ENCODE measurements at regions not wholly inside any gene's neighbourhood (a gene's known extent, or its start where the extent isn't known, plus 50 kb on each side); places are given as distances from the start of the nearest gene placed in this dataset.

- Histone ChIP-seq H3K36me3 (replicated peaks in 1 of 2; ENCODE audit: control insufficient read depth in 1 of 2, insufficient read depth in 2 of 2, low read length in 2 of 2) (no peaks in the 10 kb centered on the region), H3K79me2 (ENCODE audit: insufficient read depth, low read length) (no peaks in the 10 kb centered on the region), H3K27me3 (ENCODE audit: control insufficient read depth in 1 of 2, insufficient read depth in 2 of 2, low read length in 2 of 2) (no peaks in the 10 kb centered on the region), H3K4me3 (replicated peaks in 1 of 3; ENCODE audit: insufficient read depth in 1 of 3, low read depth in 2 of 3, low read length in 3 of 3) (no peak overlapping the region), H2AFZ (ENCODE audit: low read length) (no peak overlapping the region), H4K20me1 (ENCODE audit: insufficient read depth, low read length) (no peaks in the 10 kb centered on the region), H3K4me2 (ENCODE audit: low read depth, low read length) (no peak overlapping the region), H3K9ac (ENCODE audit: insufficient read depth, low read depth, low read length) (no peak overlapping the region), H3K27ac (ENCODE audit: extremely low read length, insufficient read depth, low read length) (no peak overlapping the region), H3K9me3 (ENCODE audit: low read length) (no peaks in the 10 kb centered on the region), H3K4me1 (ENCODE audit: insufficient read depth, low read length) (no peaks in the 10 kb centered on the region)
- ChIA-PET CTCF (ENCODE audit: low intra/inter-chr PET ratio, low total read pairs) (no interaction called here), POLR2A (no interaction called here)
- WGBS (ENCODE audit: low lambda C conversion rate): 0% methylated on average over 1 of the region's 1 CpG
- DNase-seq (ENCODE audit: low spot score): no peak
- TF ChIP-seq ZNF263 (CRISPR knock-in tag; IDR thresholded peaks at IDR 0.05) (no peak), KDM5A (IDR thresholded peaks at IDR 0.05; ENCODE audit: borderline replicate concordance, low read length) (no peak), SP140L (CRISPR knock-in tag; IDR thresholded peaks at IDR 0.05; ENCODE audit: borderline replicate concordance) (no peak), CBX5 (CRISPR knock-in tag; IDR thresholded peaks at IDR 0.05; ENCODE audit: borderline replicate concordance) (no peak), ZNF251 (CRISPR knock-in tag; IDR thresholded peaks at IDR 0.05) (no peak), FOSL1 (CRISPR knock-in tag; IDR thresholded peaks at IDR 0.05; ENCODE audit: borderline replicate concordance) (no peak), ZNF383 (CRISPR knock-in tag; IDR thresholded peaks at IDR 0.05; ENCODE audit: borderline replicate concordance) (no peak), PRMT3 (CRISPR knock-in tag; IDR thresholded peaks at IDR 0.05; ENCODE audit: borderline replicate concordance, low read depth) (no peak), ZNF839 (CRISPR knock-in tag; IDR thresholded peaks at IDR 0.05; ENCODE audit: borderline replicate concordance) (no peak), SAFB2 (CRISPR knock-in tag; IDR thresholded peaks at IDR 0.05; ENCODE audit: borderline replicate concordance, low read depth) (no peak), MED13 (CRISPR knock-in tag; IDR thresholded peaks at IDR 0.05) (no peak), NCOA1 (CRISPR knock-in tag; IDR thresholded peaks at IDR 0.05) (no peak), GABPB1 (CRISPR knock-in tag; IDR thresholded peaks at IDR 0.05) (no peak), IKZF5 (CRISPR knock-in tag; IDR thresholded peaks at IDR 0.05) (no peak), FOXA3 (CRISPR knock-in tag; IDR thresholded peaks at IDR 0.05) (no peak)
- TF ChIP-seq, protein P1, sequence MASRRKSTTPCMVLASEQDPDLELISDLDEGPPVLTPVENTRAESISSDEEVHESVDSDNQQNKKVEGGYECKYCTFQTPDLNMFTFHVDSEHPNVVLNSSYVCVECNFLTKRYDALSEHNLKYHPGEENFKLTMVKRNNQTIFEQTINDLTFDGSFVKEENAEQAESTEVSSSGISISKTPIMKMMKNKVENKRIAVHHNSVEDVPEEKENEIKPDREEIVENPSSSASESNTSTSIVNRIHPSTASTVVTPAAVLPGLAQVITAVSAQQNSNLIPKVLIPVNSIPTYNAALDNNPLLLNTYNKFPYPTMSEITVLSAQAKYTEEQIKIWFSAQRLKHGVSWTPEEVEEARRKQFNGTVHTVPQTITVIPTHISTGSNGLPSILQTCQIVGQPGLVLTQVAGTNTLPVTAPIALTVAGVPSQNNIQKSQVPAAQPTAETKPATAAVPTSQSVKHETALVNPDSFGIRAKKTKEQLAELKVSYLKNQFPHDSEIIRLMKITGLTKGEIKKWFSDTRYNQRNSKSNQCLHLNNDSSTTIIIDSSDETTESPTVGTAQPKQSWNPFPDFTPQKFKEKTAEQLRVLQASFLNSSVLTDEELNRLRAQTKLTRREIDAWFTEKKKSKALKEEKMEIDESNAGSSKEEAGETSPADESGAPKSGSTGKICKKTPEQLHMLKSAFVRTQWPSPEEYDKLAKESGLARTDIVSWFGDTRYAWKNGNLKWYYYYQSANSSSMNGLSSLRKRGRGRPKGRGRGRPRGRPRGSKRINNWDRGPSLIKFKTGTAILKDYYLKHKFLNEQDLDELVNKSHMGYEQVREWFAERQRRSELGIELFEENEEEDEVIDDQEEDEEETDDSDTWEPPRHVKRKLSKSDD (CRISPR knock-in tag; IDR thresholded peaks at IDR 0.05; ENCODE audit: low read depth): no peak
- TF ChIP-seq, protein P2, sequence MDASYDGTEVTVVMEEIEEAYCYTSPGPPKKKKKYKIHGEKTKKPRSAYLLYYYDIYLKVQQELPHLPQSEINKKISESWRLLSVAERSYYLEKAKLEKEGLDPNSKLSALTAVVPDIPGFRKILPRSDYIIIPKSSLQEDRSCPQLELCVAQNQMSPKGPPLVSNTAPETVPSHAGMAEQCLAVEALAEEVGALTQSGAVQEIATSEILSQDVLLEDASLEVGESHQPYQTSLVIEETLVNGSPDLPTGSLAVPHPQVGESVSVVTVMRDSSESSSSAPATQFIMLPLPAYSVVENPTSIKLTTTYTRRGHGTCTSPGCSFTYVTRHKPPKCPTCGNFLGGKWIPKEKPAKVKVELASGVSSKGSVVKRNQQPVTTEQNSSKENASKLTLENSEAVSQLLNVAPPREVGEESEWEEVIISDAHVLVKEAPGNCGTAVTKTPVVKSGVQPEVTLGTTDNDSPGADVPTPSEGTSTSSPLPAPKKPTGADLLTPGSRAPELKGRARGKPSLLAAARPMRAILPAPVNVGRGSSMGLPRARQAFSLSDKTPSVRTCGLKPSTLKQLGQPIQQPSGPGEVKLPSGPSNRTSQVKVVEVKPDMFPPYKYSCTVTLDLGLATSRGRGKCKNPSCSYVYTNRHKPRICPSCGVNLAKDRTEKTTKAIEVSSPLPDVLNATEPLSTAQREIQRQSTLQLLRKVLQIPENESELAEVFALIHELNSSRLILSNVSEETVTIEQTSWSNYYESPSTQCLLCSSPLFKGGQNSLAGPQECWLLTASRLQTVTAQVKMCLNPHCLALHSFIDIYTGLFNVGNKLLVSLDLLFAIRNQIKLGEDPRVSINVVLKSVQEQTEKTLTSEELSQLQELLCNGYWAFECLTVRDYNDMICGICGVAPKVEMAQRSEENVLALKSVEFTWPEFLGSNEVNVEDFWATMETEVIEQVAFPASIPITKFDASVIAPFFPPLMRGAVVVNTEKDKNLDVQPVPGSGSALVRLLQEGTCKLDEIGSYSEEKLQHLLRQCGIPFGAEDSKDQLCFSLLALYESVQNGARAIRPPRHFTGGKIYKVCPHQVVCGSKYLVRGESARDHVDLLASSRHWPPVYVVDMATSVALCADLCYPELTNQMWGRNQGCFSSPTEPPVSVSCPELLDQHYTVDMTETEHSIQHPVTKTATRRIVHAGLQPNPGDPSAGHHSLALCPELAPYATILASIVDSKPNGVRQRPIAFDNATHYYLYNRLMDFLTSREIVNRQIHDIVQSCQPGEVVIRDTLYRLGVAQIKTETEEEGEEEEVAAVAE (CRISPR knock-in tag; IDR thresholded peaks at IDR 0.05; ENCODE audit: borderline replicate concordance): no peak
- FAIRE-seq: no peak
- in situ Hi-C loops (cut with HindIII; ENCODE audit: extremely low pct_ligation_motif_present, low pct_unique_long_range_greater_than_20kb) (no loop called here), intact Hi-C loops (cut with micrococcal nuclease; ENCODE audit: unreplicated experiment) (no loop called here)
- BruUV-seq (replicated peaks): no TSS peak
- no peak for ATAC-seq
These were observed 202.6 kb upstream of the SEMA3E start for GRCh38 chr7:83851551-83851950.

All from HepG2 (cell line).